Fibroblast of mammary gland (primary cell): ENCODE measurements at regions not wholly inside any gene's neighbourhood (a gene's known extent, or its start where the extent isn't known, plus 50 kb on each side); places are given as distances from the start of the nearest gene placed in this dataset.
"Not testable (repeated sequence)": the region's sequence is repeated elsewhere in the genome, so short reads cannot be mapped to it uniquely, and the experiment has no call there.

Source experiments
- DNase-seq: peaks from one replicate; pipeline ENCODE4 v3.0.0-alpha.2; 2010; ENCODE audit warnings: low read depth
- H3K4me3 ChIP-seq: 2 replicates; pipeline ENCODE4 v1.5.1; 2011; ENCODE audit warnings: low read depth, mild to moderate bottlenecking, low read length, moderate library complexity; ENCODE audit not compliant: control insufficient read depth
- CTCF ChIP-seq: conservative IDR thresholded peaks from 2 replicates; pipeline ENCODE4 v1.5.1; 2011; ENCODE audit warnings: low read depth, low read length, inconsistent platforms; ENCODE audit not compliant: control insufficient read depth, insufficient read depth

- no peak for TF ChIP-seq CTCF
- H3K4me3 ChIP-seq, result no peak overlapping the region
- peak; percentile 19 for DNase-seq
Observed at GRCh38 chr6:82118150-82118562, 129.4 kb downstream of the IBTK start.

- TF ChIP-seq CTCF, result no peak
- H3K4me3 ChIP-seq, result no peak overlapping the region
- DNase-seq, result no peak
Observed at GRCh38 chr6:82114748-82115147, 132.8 kb downstream of the IBTK start.

- no peak for DNase-seq
- no peak overlapping the region for H3K4me3 ChIP-seq
- TF ChIP-seq CTCF, result no peak
Observed at GRCh38 chr6:82113231-82113630, 134.3 kb downstream of the IBTK start.

GRCh38 chr6:82111818-82112217, 135.7 kb downstream of the IBTK start:
- H3K4me3 ChIP-seq, result no peak overlapping the region
- TF ChIP-seq CTCF, result no peak
- DNase-seq, result no peak

DNA sequence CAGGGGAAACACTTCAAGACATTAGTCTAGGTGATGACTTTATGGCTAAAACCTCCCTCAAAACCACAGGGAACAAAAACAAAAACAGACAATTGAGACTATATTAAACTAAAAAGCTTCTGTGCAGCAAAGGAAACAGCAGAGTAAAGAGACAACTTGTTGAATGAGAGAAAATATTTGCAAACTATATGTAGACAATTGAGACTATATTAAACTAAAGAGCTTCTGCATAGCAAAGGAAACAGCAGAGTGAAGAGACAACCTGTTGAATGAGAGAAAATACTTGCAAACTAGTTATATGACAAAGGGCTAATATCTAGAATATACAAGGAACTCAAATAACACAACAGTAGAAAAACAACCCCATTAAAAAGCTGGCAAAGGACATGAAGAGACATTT, 136.4 kb downstream of the IBTK start:
- no peak for DNase-seq
- H3K4me3 ChIP-seq, result no peak overlapping the region
- no peak for TF ChIP-seq CTCF

- not testable (repeated sequence) for H3K4me3 ChIP-seq, DNase-seq
Observed at GRCh38 chr6:82103171-82103570, 144.4 kb downstream of the IBTK start.

GRCh38 chr6:82101374-82102114, 146.0 kb downstream of the IBTK start:
- DNase-seq, H3K4me3 ChIP-seq: not testable (repeated sequence)

GRCh38 chr6:82100763-82101162, 146.8 kb downstream of the IBTK start:
- not testable (repeated sequence) for H3K4me3 ChIP-seq, DNase-seq
